ENCODE measurements at regions not wholly inside any gene's neighbourhood (a gene's known extent, or its start where the extent isn't known, plus 50 kb on each side); places are given as distances from the start of the nearest gene placed in this dataset.

GRCh38 chr6:101003075-101003474, 121.9 kb upstream of the ASCC3 start:
- H3K4me3 ChIP-seq (replicated peaks in 1 of 3) = no peak overlapping the region
- TF ChIP-seq CTCF (IDR thresholded peaks at IDR 0.05) (no peak), POLR2A (IDR thresholded peaks at IDR 0.05) (no peak)
- no peaks in the 10 kb centered on the region for H3K36me3 ChIP-seq
- H3K9me3 ChIP-seq = no peaks in the 10 kb centered on the region
- H3K27ac ChIP-seq = no peak overlapping the region
- no peak for DNase-seq
- intact Hi-C loops (cut with DNase I) = no loop called here
- no peaks in the 10 kb centered on the region for H3K4me1 ChIP-seq
- H3K27me3 ChIP-seq = no peaks in the 10 kb centered on the region
- 88% methylated on average over 1 of the region's 1 CpG for WGBS, 2 donors

GRCh38 chr6:101011186-101011585, 130.1 kb upstream of the ASCC3 start:
- H3K9me3 ChIP-seq = peaks cover 3% of the 10 kb centered on the region
- WGBS, 2 donors = 43 to 66% methylated on average over 2 of the region's 2 CpGs
- H3K27ac ChIP-seq = no peak overlapping the region
- intact Hi-C loops (cut with DNase I) = no loop called here
- no peak for DNase-seq
- H3K4me3 ChIP-seq (replicated peaks in 1 of 3) = no peak overlapping the region
- no peaks in the 10 kb centered on the region for H3K4me1 ChIP-seq
- H3K36me3 ChIP-seq = no peaks in the 10 kb centered on the region
- no peak for TF ChIP-seq CTCF (IDR thresholded peaks at IDR 0.05)
- TF ChIP-seq POLR2A (IDR thresholded peaks at IDR 0.05) = no peak
- no peaks in the 10 kb centered on the region for H3K27me3 ChIP-seq

- no peaks in the 10 kb centered on the region for H3K36me3 ChIP-seq
- TF ChIP-seq CTCF (IDR thresholded peaks at IDR 0.05) (no peak), POLR2A (IDR thresholded peaks at IDR 0.05) (no peak)
- DNase-seq = no peak
- intact Hi-C loops (cut with DNase I) = no loop called here
- no peak overlapping the region for H3K4me3 ChIP-seq (replicated peaks in 1 of 3)
- peaks cover 3% of the 10 kb centered on the region for H3K9me3 ChIP-seq
- H3K27ac ChIP-seq = no peak overlapping the region
- H3K27me3 ChIP-seq = no peaks in the 10 kb centered on the region
- 74 to 76% methylated on average over 2 of the region's 2 CpGs for WGBS, 2 donors
- H3K4me1 ChIP-seq = no peaks in the 10 kb centered on the region
Measured at GRCh38 chr6:101013612-101014195, 132.6 kb upstream of the ASCC3 start.

- no peak for TF ChIP-seq POLR2A (IDR thresholded peaks at IDR 0.05)
- TF ChIP-seq CTCF (IDR thresholded peaks at IDR 0.05) = no peak
- DNase-seq = no peak
- H3K27me3 ChIP-seq = no peaks in the 10 kb centered on the region
- intact Hi-C loops (cut with DNase I) = no loop called here
- H3K4me1 ChIP-seq = no peaks in the 10 kb centered on the region
- no peaks in the 10 kb centered on the region for H3K36me3 ChIP-seq
- no peak overlapping the region for H3K4me3 ChIP-seq (replicated peaks in 1 of 3)
- no peak overlapping the region for H3K27ac ChIP-seq
- H3K9me3 ChIP-seq = peaks cover 3% of the 10 kb centered on the region
- 94 to 95% methylated on average over 1 of the region's 1 CpG for WGBS, 2 donors
Measured at GRCh38 chr6:101015541-101015940, 134.4 kb upstream of the ASCC3 start.

GRCh38 chr6:101016163-101016562, 135.0 kb upstream of the ASCC3 start:
- Histone ChIP-seq H3K4me1 (no peaks in the 10 kb centered on the region), H3K27me3 (no peaks in the 10 kb centered on the region), H3K9me3 (peaks cover 3% of the 10 kb centered on the region), H3K36me3 (no peaks in the 10 kb centered on the region), H3K27ac (no peak overlapping the region), H3K4me3 (replicated peaks in 1 of 3) (no peak overlapping the region)
- intact Hi-C loops (cut with DNase I) = no loop called here
- no peak for DNase-seq
- 87 to 91% methylated on average over 3 of the region's 3 CpGs for WGBS, 2 donors
- no peak for TF ChIP-seq POLR2A (IDR thresholded peaks at IDR 0.05)
- no peak for TF ChIP-seq CTCF (IDR thresholded peaks at IDR 0.05)

Measured in thyroid gland (tissue), 4 donors.